GM12878 (cell line): ENCODE measurements at regions not wholly inside any gene's neighbourhood (a gene's known extent, or its start where the extent isn't known, plus 50 kb on each side); places are given as distances from the start of the nearest gene placed in this dataset.

Experiments
- EZH2 ChIP-seq: IDR thresholded peaks from 2 replicates; pipeline ENCODE4 v1.6.1; 2012; ENCODE audit warnings: low read depth, mild to moderate bottlenecking, control low read depth, inconsistent platforms, low read length, borderline replicate concordance; ENCODE audit not compliant: control insufficient read depth
- HDAC2 ChIP-seq: fragments of 200-600 bp; sonication (generic); IDR thresholded peaks from 2 replicates; pipeline ENCODE4 v1.6.1; 2017
- RBBP5 ChIP-seq: fragments of 200-600 bp; sonication (generic); conservative IDR thresholded peaks from 2 replicates; pipeline ENCODE4 v1.6.1; 2016
- RCOR1 ChIP-seq: conservative IDR thresholded peaks from 2 replicates; pipeline ENCODE4 v1.6.1; 2012; ENCODE audit warnings: low read depth, low read length, improper control_type of control experiment
- SRF ChIP-seq, 2 experiments: IDR thresholded peaks; 2 replicates each; pipeline ENCODE4 v1.6.1; 2011; ENCODE audit warnings: low read depth in 2 of 2, low read length in 2 of 2, mild to moderate bottlenecking in 1 of 2, moderate library complexity in 1 of 2
- TF ChIP-seq, protein P1 (sequence below): fragments of 150-350 bp; IDR thresholded peaks from 2 replicates; pipeline ENCODE4 v1.6.1; 2016; ENCODE audit warnings: low read depth, low read length
- TF ChIP-seq, protein P2 (sequence below): IDR thresholded peaks from 2 replicates; pipeline ENCODE4 v1.6.1; 2012; ENCODE audit warnings: low read depth, low read length, improper control_type of control experiment

- TF ChIP-seq, protein P1, sequence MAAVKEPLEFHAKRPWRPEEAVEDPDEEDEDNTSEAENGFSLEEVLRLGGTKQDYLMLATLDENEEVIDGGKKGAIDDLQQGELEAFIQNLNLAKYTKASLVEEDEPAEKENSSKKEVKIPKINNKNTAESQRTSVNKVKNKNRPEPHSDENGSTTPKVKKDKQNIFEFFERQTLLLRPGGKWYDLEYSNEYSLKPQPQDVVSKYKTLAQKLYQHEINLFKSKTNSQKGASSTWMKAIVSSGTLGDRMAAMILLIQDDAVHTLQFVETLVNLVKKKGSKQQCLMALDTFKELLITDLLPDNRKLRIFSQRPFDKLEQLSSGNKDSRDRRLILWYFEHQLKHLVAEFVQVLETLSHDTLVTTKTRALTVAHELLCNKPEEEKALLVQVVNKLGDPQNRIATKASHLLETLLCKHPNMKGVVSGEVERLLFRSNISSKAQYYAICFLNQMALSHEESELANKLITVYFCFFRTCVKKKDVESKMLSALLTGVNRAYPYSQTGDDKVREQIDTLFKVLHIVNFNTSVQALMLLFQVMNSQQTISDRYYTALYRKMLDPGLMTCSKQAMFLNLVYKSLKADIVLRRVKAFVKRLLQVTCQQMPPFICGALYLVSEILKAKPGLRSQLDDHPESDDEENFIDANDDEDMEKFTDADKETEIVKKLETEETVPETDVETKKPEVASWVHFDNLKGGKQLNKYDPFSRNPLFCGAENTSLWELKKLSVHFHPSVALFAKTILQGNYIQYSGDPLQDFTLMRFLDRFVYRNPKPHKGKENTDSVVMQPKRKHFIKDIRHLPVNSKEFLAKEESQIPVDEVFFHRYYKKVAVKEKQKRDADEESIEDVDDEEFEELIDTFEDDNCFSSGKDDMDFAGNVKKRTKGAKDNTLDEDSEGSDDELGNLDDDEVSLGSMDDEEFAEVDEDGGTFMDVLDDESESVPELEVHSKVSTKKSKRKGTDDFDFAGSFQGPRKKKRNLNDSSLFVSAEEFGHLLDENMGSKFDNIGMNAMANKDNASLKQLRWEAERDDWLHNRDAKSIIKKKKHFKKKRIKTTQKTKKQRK: no peak
- TF ChIP-seq RCOR1: no peak
- TF ChIP-seq SRF (IDR thresholded peaks at IDR 0.05; ENCODE audit: low read depth in 2 of 2, low read length in 2 of 2): no peak
- TF ChIP-seq HDAC2: no peak
- no peak for TF ChIP-seq RBBP5
- TF ChIP-seq, protein P2, sequence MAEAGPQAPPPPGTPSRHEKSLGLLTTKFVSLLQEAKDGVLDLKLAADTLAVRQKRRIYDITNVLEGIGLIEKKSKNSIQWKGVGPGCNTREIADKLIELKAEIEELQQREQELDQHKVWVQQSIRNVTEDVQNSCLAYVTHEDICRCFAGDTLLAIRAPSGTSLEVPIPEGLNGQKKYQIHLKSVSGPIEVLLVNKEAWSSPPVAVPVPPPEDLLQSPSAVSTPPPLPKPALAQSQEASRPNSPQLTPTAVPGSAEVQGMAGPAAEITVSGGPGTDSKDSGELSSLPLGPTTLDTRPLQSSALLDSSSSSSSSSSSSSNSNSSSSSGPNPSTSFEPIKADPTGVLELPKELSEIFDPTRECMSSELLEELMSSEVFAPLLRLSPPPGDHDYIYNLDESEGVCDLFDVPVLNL: no peak
- TF ChIP-seq EZH2: no peak
Observed at GRCh38 chr6:112466373-112467151, 119.4 kb downstream of the RFPL4B start.
